DMS53 treated with DMSO at 0.1 percent for 48 hours (cell line): ENCODE measurements at regions not wholly inside any gene's neighbourhood (a gene's known extent, or its start where the extent isn't known, plus 50 kb on each side); places are given as distances from the start of the nearest gene placed in this dataset.

Source experiments
- DNase-seq: peaks from one replicate; lab custom pipeline; 2025; ENCODE audit not compliant: unreplicated experiment; lab: John Stamatoyannopoulos, UW

- DNase-seq: no peak
These were observed 250.6 kb upstream of the NDST3 start for GRCh38 chr4:117783716-117784115.

- DNase-seq: no peak
These were observed 250.0 kb upstream of the NDST3 start for GRCh38 chr4:117784266-117784665.

- DNase-seq: no peak
These were observed 247.7 kb upstream of the NDST3 start for GRCh38 chr4:117786566-117786965.

- no peak for DNase-seq
These were observed 240.3 kb upstream of the NDST3 start for GRCh38 chr4:117793845-117794480.

- DNase-seq: peak; percentile 39
These were observed 237.6 kb upstream of the NDST3 start for GRCh38 chr4:117796677-117797076.

GRCh38 chr4:117800636-117801035 is 233.7 kb upstream of the NDST3 start:
- no peak for DNase-seq

GRCh38 chr4:117801756-117802155 is 232.5 kb upstream of the NDST3 start:
- DNase-seq: no peak

- no peak for DNase-seq
These were observed 222.6 kb upstream of the NDST3 start for GRCh38 chr4:117811731-117812130.

GRCh38 chr4:117814277-117815246 is 219.7 kb upstream of the NDST3 start:
- DNase-seq: no peak

- DNase-seq: no peak
These were observed 217.0 kb upstream of the NDST3 start for GRCh38 chr4:117817301-117817700.

GRCh38 chr4:117821834-117822233 is 212.5 kb upstream of the NDST3 start:
- DNase-seq: no peak

GRCh38 chr4:117823388-117823787 is 210.9 kb upstream of the NDST3 start:
- DNase-seq: peak; percentile 25

- DNase-seq: no peak
These were observed 208.7 kb upstream of the NDST3 start for GRCh38 chr4:117825600-117825999.

GRCh38 chr4:117831060-117831683 is 203.1 kb upstream of the NDST3 start:
- no peak for DNase-seq

- no peak for DNase-seq
These were observed 198.7 kb upstream of the NDST3 start for GRCh38 chr4:117835566-117835965.

GRCh38 chr4:117844594-117844993 is 189.7 kb upstream of the NDST3 start:
- no peak for DNase-seq

GRCh38 chr4:117845270-117845669 is 189.0 kb upstream of the NDST3 start:
- no peak for DNase-seq

- DNase-seq: no peak
These were observed 186.4 kb upstream of the NDST3 start for GRCh38 chr4:117847849-117848248.

- DNase-seq: no peak
These were observed 166.1 kb upstream of the NDST3 start for GRCh38 chr4:117868201-117868600.

- no peak for DNase-seq
These were observed 160.5 kb upstream of the NDST3 start for GRCh38 chr4:117873779-117874178.

- DNase-seq: no peak
These were observed 160.1 kb upstream of the NDST3 start for GRCh38 chr4:117874216-117874615.

GRCh38 chr4:117889978-117890377 is 144.3 kb upstream of the NDST3 start:
- no peak for DNase-seq
